HG02970 (cell line): ENCODE measurements at regions not wholly inside any gene's neighbourhood (a gene's known extent, or its start where the extent isn't known, plus 50 kb on each side); places are given as distances from the start of the nearest gene placed in this dataset.

Experiments
- ATAC-seq: cut with Tn5 transposase; IDR thresholded peaks from one replicate; pipeline ENCODE4 v1.9.1; 2021; ENCODE audit warnings: mild to moderate bottlenecking, moderate library complexity, moderate number of reproducible peaks; ENCODE audit not compliant: unreplicated experiment, low FRiP score

DNA sequence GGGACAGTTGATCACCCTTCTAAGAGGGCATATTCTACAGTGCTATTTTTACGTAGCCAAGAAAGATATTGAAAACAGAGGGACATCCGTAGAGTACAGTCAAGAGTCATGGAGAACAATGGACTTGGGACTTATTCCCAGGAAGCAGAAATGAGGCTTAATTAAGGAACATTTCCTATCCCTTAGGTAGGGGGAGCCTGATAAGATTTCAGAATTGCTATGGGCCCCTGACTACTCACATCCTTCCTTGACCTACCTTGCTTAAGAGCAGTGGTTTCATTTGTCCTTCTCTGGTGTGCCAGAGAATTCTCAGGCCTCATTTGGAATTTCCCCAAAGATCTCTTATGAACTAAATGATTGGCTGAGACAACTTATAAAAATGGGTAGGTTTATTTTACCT lies 189.5 kb upstream of the DTNBP1 start:
- ATAC-seq: no peak

GRCh38 chr6:15849395-15849794 lies 186.6 kb upstream of the DTNBP1 start:
- no peak for ATAC-seq

DNA sequence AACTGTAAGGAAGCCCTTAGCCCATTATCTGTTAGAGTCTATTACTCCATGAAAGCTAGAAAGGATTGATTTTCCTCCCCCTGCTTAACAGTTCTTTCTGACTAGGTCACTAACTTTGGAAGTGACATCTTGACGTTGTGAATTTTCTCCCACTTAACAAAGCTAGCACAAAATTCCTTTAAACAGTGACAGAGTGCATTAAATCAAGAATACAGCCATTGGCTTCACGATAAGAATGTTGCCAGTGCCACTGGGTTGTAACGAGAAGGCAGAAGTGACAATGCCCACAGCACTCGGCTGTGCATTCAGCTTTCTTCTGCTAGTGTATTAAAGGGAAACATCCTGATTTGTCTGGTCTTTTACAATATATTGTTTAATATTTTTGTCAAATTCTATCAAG lies 182.7 kb upstream of the DTNBP1 start:
- ATAC-seq: no peak

DNA sequence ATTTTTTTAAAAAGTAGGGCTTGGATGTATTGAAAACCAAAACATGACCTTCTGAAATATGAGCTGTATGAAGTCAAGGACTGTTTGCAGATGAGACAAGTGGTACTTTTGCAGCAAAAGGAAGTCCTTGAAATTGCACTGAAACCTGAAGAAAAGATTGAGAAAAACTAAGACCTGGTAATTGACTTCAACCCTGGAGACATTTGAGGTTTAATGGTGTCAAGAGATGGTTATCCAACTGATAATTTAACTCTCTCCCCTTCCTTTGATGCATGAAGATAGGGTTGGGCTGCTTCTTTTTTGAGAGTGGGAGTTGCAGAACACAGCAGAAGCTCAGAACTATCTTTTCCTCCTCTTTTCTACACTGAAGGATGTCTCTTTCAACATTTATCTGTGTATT lies 180.9 kb upstream of the DTNBP1 start:
- no peak for ATAC-seq

- ATAC-seq: no peak
Measured at GRCh38 chr6:15843226-15843625, 180.4 kb upstream of the DTNBP1 start.

GRCh38 chr6:15842727-15843117 lies 179.9 kb upstream of the DTNBP1 start:
- ATAC-seq: no peak

DNA sequence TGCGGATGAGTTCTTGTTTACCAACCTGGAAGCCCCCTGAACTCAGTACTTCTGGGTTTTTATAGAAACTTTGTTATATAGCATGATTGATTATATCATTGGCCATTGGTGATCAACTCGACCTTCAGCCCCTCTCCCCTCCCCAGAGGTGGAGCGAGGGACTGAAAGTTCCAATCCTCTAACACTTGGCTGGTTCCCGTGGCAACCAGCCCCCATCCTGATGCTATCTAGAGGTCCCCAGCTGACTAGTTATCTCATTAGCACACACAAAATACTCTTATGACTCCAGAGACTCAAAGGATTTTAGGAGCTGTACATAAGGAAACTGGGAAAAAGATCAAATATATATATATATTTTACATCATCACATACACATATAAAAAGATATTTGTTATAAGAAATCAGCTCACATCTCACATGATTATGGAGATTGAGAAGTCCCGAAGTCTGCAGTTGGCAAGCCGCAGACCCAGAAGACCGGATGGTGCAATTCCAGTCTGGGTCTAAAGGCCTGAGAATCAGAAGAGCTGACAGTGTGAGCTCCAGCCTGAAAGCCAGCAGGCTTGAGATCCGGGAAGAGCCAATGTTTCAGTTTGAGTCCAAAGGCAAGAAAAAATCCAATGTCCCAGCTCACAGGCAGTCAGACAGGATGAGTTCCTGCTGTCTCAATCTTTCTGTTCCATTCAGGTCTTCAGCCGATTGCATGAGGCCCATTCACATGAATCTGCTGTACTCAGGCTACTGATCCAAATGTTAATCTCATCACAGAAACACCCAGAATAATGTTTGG lies 179.3 kb upstream of the DTNBP1 start:
- no peak for ATAC-seq

DNA sequence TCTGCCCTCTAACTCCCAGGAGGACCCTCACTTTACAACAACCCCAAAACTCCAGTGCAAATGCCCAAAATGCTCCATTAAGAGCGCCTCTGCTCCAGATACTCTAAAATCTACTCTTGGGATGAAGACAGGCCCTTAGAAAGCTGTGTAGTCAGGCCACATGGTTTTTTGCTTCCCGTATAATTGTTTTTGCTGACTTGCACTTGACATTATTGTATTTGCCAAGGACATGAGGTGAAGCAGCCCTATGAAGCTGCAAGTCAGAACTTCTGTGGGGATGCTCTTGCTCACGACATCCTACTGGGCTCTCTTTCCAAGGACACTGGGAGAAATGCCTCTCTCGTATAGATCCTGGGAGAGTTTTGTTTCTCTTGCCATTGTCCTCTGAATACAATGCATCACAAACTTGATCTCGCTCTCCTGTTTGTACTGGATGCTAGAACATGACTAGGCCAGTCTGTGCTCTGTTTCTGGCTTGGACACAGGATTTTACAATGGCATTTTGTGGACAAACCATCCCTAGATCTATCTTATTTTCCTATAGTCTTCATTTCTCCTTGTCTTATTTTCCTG lies 177.2 kb upstream of the DTNBP1 start:
- ATAC-seq: no peak

GRCh38 chr6:15837205-15837604 lies 174.4 kb upstream of the DTNBP1 start:
- ATAC-seq: no peak

DNA sequence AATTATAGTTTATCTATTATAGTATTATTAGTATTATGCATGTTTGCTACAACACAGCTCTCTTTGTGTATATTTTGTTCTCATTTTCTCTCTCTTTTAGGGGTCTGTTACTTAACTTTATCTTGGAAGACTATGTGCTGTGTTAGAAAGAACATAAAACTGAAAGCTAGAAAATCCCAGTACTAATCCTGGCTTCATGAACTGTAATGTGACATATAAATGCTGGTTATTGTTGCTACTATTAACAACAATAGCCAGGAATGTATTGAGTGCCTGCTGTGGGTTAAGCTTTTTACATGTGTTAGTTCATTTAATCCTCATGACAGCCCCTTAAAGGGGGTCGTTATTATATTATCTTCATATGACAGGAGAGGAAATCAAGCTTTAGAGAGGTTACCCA lies 170.0 kb upstream of the DTNBP1 start:
- no peak for ATAC-seq

GRCh38 chr6:15829156-15829555 lies 166.3 kb upstream of the DTNBP1 start:
- no peak for ATAC-seq

DNA sequence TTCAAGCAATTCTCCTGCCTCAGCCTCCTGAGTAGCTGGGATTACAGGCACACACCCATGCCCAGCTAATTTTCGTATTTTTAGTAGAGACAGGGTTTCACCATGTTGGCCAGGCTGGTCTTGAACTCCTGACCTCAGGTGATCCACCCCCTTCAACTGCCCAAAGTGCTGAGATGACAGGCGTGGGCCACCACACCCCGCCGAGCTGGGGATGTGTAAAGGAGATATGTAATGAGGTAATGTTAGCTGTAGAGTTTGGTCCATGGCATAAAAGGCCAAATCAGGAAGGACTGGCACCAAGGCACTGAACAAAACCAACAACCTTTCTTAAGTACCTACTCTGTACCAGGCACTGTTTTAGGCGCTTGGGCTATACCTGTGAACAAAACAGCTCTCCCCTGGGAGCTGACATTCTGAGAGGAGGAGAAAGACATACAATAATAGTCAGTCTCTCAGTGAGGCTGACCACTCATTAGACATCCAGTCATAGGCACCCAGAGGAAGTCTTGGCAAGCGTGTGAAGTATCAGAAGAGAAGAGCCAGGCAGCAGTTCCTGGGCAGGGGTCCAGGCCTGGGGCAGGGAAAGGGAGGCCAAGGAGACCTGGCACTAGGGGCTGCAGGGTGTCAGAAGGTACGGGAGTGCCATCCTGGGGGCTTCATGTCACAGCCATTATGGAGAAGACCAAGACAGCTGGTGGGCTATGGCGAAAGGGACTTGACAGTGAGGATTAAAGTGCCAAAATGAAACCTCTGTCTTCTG lies 164.8 kb upstream of the DTNBP1 start:
- no peak for ATAC-seq

DNA sequence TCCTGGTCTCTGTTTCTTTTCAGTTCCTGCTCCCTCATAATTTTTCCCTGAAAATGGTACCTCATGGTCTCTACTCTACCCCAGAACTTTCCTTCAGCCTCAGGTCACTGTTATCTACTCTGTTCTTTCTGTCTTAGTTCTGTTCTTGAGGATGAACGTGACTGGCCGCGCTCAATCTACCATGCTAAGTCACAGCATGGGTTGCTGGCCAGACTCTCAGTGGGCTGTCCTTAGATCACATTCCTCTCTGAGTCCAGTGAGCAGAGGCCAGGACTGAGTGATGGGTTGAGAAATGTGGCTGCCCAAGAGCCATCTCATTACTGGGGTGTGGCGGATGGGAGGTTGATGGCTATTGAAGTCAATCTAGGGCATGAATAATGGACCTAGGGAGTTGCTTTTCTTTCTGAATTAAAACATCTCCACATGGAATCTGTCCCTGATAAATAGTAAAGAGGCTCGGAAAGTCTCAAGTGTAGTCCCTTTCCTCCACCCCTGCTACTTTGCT lies 164.0 kb upstream of the DTNBP1 start:
- no peak for ATAC-seq

GRCh38 chr6:15825332-15825930 lies 162.6 kb upstream of the DTNBP1 start:
- ATAC-seq: no peak

DNA sequence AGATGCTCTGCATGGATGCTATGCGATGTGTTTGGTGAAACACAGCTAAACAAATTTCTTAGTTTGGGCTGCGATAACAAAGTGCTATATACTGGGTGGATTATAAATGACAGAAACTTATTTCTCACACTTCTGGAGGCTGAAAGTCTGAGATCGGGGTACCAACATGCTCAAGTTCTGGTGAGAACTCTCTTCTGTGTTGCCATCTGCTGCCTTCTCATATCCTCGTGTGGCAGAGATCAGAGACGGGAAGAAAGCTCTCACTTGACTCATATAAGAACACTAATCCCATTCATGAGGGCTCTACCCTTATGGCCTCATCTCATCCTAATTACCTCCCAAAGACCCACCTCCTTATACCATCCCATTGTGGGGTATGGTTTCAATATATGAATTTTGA lies 162.0 kb upstream of the DTNBP1 start:
- ATAC-seq: no peak

DNA sequence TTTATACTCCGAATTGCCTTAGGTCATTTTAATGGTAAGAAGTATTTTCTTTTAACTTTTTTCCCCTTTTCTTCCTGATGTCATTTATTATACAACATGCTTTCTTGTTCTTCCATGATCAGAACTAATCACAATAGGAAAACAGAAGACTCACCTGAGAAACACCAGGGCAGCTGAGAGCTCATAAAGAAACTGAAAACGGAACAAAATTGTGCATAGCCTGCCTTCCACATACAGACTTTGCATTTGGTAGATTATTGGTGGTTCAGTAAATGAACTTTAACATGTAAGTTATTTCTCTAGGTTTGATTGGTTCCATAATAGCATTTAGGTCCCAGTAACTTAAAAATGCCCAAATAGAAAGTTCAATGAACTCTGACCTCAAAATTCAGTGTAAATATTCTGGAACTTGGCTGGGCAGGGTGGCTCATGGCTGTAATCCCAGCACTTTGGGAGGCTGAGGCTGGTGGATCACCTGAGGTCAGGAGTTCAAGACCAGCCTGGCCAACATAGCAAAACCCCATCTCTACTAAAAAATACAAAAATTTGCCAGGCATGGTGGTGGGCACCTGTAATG lies 161.1 kb upstream of the DTNBP1 start:
- no peak for ATAC-seq

DNA sequence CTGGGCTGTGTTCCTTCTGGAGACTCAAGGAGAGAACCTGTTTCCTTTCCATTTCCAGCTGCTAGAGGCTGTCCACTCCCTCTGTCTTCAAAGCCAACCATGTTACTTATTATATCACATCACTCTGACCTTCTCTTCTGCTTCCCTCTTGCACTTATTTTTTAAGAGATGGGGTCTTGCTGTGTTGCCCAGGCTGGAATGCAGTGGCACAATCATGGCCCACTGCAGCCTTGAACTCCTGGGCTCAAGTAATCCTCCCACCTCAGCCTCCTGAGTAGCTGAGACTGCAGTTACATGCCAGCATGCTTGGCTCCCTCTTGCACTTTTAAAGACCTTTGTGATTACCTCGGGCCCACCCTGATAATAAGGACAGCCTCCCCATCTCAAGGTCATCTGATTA lies 160.0 kb upstream of the DTNBP1 start:
- no peak for ATAC-seq

GRCh38 chr6:15819841-15820240 lies 157.0 kb upstream of the DTNBP1 start:
- no peak for ATAC-seq

DNA sequence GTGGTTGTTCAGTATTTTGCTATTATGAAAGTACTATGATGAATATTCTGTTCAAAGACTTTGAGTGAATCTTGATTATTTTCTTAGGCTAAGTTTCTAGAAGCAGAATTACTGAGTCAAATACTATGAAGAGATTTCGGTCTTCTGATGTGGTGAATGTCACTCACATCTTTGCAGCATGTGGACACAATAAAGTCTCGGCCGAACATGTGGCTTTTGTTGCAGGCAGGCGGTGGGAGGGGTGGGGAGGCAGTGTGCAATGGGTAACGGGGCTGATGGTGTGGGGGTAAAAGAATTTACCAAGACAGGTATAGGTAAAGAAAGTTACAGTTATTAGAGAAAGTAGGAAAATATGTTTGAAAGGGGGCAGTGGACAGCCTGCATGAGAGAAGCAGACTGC lies 156.4 kb upstream of the DTNBP1 start:
- no peak for ATAC-seq

GRCh38 chr6:15818491-15818890 lies 155.7 kb upstream of the DTNBP1 start:
- no peak for ATAC-seq

DNA sequence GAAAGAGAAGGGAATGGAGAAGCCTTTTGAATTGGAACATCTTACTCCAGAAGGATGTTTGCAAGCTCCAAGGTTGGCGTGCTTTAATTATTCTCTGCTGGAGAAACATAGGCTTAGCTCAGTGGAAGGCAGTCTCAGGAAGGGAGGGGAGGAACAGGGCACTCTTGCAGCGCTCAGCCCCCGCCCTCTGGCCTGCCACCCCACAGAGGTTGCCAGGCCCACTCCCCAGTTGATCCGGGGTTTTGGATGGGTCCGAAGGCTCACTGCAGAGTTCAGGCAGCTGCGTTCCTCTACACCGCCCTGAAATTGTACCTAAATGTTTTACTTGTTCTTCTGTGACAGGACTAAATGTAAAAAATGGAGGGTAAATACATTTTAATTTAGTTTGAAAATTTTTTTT lies 155.2 kb upstream of the DTNBP1 start:
- ATAC-seq: no peak
